ENCODE measurements at regions not wholly inside any gene's neighbourhood (a gene's known extent, or its start where the extent isn't known, plus 50 kb on each side); places are given as distances from the start of the nearest gene placed in this dataset.
"Not testable (repeated sequence)": the region's sequence is repeated elsewhere in the genome, so short reads cannot be mapped to it uniquely, and the experiment has no call there.

DNA sequence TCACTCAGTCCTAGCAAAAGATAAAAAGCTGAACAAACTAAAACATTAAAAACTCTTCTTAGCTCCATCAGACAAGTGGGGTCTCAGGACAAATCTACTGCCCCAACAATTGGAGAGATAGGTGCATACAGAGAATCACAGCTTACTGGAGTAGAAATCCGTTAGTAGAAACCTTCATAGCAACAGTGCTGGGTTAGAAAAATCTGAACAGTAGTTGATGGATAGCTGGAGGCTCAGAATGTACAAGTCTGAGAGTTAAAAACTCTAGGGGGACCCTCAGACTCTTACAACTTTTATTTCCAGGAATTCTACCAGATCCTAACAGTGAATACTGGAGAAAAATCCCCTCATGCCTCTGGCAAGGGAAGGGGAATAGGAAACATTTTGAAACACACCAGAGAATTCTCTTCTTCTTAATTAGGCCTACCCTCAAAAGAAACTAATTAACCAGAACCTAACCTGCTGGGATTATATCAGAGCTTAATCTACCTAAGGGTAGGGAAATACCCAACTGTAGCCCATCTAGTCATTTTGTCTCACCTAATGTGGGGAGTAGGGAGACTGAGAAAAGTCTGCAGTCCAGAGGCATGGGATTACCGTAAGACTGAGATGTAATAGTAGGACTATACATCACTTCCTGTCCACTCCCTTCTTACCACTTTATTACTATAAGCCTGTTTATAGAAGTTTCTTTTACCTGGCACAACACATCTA, 165.0 kb upstream of the CTSO start:
- Mint-ChIP-seq H3K4me3 (no peak overlapping the region), H3K27ac (no peak overlapping the region), H3K4me1 (no peaks in the 10 kb centered on the region), H3K36me3 (ENCODE audit: low read depth) (no peaks in the 10 kb centered on the region), H3K27me3 (no peaks in the 10 kb centered on the region), H3K9me3 (peaks cover 10% of the 10 kb centered on the region)
- ATAC-seq (no peak), DNase-seq (no peak)

DNA sequence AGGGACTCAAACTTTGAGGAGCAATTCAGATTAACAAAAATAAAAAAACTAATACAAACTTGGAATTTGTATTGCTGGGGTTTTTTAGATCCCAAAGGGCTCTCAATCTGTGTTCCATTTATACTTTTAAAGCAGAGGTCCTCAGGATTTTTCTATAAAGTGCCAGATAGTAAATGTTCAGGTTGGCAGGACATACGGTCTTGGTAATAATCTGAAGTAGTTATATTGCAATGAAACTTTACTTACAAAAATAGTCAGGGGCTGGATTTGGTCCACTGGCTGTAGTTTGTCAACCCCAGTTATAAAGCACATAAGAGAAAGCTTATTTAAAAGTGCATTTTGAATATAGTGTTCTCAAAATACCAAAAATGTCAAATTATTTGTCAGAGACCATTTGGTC, 164.1 kb upstream of the CTSO start:
- H3K4me1 Mint-ChIP-seq = no peaks in the 10 kb centered on the region
- ATAC-seq = no peak
- no peak for DNase-seq
- no peak overlapping the region for H3K4me3 Mint-ChIP-seq
- no peaks in the 10 kb centered on the region for H3K36me3 Mint-ChIP-seq (ENCODE audit: low read depth)
- no peak overlapping the region for H3K27ac Mint-ChIP-seq
- H3K9me3 Mint-ChIP-seq = peaks cover 9% of the 10 kb centered on the region
- no peaks in the 10 kb centered on the region for H3K27me3 Mint-ChIP-seq

DNA sequence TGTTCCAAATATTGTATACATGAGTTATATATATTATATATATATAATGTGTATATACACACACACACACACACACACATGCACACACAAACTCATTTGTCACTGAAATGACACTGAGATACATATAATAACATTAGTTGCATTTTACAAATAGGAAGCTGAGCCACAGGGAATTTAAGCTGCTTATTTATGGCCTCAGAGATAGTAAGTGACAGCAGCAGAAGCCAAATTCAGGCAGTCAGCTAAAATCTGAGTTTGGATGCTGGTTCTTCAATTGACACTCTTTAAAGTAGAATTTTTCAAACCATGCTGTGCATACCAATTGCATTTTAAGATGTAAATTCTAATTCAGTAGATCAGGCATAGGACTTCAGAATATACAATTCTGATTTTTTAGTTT, 163.3 kb upstream of the CTSO start:
- no peaks in the 10 kb centered on the region for H3K36me3 Mint-ChIP-seq (ENCODE audit: low read depth)
- no peaks in the 10 kb centered on the region for H3K27me3 Mint-ChIP-seq
- no peak for ATAC-seq
- no peak for DNase-seq
- no peak overlapping the region for H3K27ac Mint-ChIP-seq
- peaks cover 4% of the 10 kb centered on the region for H3K9me3 Mint-ChIP-seq
- H3K4me1 Mint-ChIP-seq = no peaks in the 10 kb centered on the region
- no peak overlapping the region for H3K4me3 Mint-ChIP-seq

DNA sequence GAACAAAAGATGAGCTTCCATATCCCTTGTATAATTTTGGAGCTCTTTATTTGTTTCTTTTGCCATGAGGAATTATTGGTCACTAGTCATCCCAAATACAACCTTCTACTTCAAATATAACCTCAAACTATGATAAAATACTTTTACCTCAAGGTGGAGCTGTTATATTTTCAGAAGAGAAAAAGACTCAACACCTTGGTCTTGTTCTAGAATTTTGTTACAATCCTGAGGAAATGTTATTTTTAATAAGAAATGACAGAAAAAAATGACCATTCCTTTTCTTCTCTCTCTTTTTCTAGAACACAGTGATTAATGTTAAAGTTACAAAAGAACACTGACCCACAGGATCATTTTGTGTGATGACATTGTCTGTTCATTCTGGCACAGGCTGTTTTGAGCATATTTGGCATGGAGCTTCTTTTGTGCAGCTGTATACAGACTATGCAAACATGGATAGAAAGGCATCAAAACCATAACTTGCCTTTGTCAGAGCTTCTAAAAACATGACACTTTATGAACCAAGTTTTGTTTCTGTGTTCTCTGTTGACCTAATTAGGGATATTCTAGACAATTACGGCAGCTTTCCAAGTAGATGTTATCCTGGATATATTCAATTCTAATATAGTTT, 159.6 kb upstream of the CTSO start:
- H3K27me3 Mint-ChIP-seq = no peaks in the 10 kb centered on the region

DNA sequence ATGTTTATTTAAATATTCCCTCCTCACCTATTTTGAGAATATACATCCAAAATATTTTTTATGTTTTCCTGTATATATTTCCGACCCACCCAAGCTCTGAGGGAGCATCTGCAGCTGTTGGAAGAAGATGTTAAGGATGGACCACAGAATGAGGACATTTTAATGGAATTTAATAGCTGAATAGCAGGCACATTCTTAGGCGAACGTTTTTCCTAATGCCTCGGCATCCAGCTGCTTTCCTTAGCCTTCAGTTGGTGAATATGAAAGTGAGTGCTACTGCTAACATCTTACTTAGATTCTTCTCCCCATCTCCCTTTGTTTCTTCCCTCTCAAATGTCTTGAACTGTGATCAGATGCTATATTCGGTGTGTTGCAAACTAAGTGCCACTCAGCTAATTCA, 158.0 kb upstream of the CTSO start:
- DNase-seq = no peak
- no peaks in the 10 kb centered on the region for H3K27me3 Mint-ChIP-seq
- no peak for ATAC-seq
- no peak overlapping the region for H3K4me3 Mint-ChIP-seq
- H3K36me3 Mint-ChIP-seq (ENCODE audit: low read depth) = no peaks in the 10 kb centered on the region
- no peaks in the 10 kb centered on the region for H3K4me1 Mint-ChIP-seq
- H3K9me3 Mint-ChIP-seq = no peaks in the 10 kb centered on the region
- H3K27ac Mint-ChIP-seq = no peak overlapping the region

More for the DNA sequence above, 159.6 kb upstream of the CTSO start:
- H3K4me1 Mint-ChIP-seq = no peaks in the 10 kb centered on the region
- H3K4me3 Mint-ChIP-seq = no peak overlapping the region
- no peak overlapping the region for H3K27ac Mint-ChIP-seq
- DNase-seq (no peak), ATAC-seq (no peak)
- no peaks in the 10 kb centered on the region for H3K36me3 Mint-ChIP-seq (ENCODE audit: low read depth)
- no peaks in the 10 kb centered on the region for H3K9me3 Mint-ChIP-seq

DNA sequence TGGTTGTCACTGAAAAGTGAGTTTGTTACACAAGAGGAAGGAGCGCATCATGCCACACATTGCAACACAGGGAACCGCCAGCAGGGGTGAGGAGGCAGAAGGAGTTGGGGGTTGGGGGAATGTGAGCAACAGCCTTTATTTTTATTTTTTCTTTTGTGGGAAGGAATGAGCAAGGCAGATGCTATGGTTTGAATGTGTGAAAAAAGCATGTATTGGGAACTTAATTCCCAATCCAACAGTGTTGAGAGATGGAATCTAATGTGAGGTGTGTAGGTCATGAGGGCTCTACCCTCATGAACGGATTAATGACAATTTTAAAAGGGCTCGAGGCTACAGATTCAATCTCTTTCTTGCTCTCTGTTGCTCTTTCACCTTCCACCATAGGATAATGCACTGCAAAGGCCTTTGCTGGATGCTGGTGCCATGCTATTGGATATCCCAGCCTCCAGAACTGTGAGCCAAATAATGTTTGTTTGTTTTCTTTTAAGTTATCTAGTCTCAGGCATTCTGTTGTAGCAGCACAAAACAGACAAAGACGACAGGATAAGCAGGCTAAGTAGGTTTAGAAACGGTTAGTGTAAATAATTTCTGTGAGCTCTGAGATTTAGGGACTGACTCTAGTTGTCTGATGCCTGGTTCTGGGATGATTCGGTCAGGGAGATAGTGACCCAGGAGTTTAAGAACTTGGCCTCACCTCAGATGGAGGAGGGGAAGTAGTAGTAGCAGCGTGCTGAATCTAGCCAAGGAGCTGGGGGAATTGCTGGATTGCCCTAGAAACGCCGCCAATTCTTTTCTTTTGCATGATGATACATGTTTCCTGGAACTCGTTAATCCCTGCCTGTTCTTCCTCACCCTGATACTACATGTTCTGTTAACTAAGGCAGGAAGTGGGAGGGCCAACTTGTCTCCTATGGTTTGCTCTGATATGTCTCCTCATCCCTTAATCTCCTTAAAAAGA, 156.6 kb upstream of the CTSO start:
- Mint-ChIP-seq H3K27ac (no peak overlapping the region), H3K4me3 (no peak overlapping the region), H3K9me3 (no peaks in the 10 kb centered on the region), H3K27me3 (no peaks in the 10 kb centered on the region), H3K4me1 (no peaks in the 10 kb centered on the region), H3K36me3 (ENCODE audit: low read depth) (no peaks in the 10 kb centered on the region)
- ATAC-seq = no peak
- no peak for DNase-seq

DNA sequence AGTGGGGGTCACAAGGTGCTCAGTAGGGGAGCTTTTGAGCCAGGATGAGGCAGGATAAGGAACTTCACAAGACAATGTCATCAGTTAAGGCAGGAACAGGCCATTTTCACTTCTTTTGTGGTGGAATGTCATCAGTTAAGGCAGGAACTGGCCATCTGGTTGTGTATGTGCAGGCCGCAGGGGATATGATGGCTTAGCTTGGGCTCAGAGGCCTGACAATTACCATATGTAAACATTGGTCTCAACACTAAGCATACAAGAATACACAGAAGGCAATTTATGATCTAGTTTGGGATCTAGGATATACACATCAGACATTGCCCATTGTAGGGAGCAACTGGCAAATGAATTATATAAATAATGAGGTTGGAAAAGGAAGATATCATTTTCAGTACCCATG, 155.4 kb upstream of the CTSO start:
- not testable (repeated sequence) for H3K36me3 Mint-ChIP-seq (ENCODE audit: low read depth); H3K27me3 Mint-ChIP-seq; ATAC-seq; H3K4me3 Mint-ChIP-seq; H3K9me3 Mint-ChIP-seq; H3K27ac Mint-ChIP-seq; H3K4me1 Mint-ChIP-seq; DNase-seq

DNA sequence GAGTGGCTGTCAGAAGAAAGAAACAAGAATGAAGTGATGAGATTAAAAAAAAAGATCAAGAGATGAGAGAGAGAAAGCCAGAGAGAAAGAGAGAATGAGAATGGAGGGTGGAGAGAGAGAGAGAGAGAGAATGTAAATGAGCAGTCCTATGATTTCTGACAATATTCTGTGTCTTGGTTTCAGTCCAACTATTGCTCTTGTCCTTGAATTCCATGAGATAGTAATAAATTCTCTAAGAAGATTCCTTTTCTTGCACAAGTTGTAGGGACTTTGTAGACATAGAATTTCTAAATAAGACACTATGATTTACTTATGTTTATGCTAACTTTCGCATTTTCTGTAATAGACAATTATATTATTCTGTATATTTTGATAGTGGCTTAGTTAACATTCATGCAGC, 149.6 kb upstream of the CTSO start:
- Mint-ChIP-seq H3K9me3 (no peaks in the 10 kb centered on the region), H3K36me3 (ENCODE audit: low read depth) (no peaks in the 10 kb centered on the region), H3K27me3 (no peaks in the 10 kb centered on the region), H3K4me1 (no peaks in the 10 kb centered on the region), H3K4me3 (no peak overlapping the region), H3K27ac (no peak overlapping the region)
- DNase-seq (no peak), ATAC-seq (no peak)

DNA sequence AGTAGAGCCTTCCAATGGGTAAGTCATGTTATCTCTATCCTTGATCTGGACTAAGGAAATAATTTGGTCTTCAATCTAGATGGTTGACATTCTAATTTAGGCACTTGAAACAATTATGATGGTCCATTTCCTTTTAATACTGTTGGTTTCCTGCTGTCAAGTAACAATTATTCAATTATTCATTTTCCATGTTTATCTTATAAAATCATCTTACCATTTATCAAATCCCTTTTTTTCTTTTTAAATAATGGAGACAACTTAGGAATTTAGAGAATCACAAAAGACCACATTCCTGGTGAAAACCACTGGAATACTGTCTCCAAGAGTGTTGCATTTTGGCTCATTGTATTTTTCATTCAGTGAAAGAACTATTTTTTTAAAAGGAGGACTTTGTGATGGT, 148.7 kb upstream of the CTSO start:
- H3K27me3 Mint-ChIP-seq = no peaks in the 10 kb centered on the region
- no peak for DNase-seq
- H3K4me1 Mint-ChIP-seq = no peaks in the 10 kb centered on the region
- H3K36me3 Mint-ChIP-seq (ENCODE audit: low read depth) = no peaks in the 10 kb centered on the region
- H3K9me3 Mint-ChIP-seq = no peaks in the 10 kb centered on the region
- no peak for ATAC-seq
- H3K4me3 Mint-ChIP-seq = no peak overlapping the region
- H3K27ac Mint-ChIP-seq = no peak overlapping the region

DNA sequence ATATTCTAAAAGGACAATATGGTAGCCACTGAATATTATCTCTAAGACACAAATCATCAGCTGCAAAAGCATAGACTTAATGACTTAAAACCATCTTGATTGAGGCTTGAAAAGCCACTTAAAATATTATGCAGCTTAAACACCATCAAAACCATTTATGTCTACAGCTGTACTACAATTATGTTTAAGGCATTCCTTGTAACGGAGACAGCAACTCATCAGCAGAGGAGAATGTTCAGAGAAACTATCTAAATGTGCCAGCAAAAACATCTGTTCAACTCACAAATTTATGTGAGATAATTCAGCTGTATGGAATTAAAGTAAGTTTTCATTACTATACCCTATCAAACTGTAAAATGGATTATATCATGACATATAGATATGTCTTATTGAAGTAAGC, 147.9 kb upstream of the CTSO start:
- H3K27me3 Mint-ChIP-seq = no peaks in the 10 kb centered on the region
- no peak for ATAC-seq
- H3K27ac Mint-ChIP-seq = no peak overlapping the region
- H3K9me3 Mint-ChIP-seq = peaks cover 4% of the 10 kb centered on the region
- no peaks in the 10 kb centered on the region for H3K4me1 Mint-ChIP-seq
- H3K4me3 Mint-ChIP-seq = no peak overlapping the region
- H3K36me3 Mint-ChIP-seq (ENCODE audit: low read depth) = no peaks in the 10 kb centered on the region
- no peak for DNase-seq

DNA sequence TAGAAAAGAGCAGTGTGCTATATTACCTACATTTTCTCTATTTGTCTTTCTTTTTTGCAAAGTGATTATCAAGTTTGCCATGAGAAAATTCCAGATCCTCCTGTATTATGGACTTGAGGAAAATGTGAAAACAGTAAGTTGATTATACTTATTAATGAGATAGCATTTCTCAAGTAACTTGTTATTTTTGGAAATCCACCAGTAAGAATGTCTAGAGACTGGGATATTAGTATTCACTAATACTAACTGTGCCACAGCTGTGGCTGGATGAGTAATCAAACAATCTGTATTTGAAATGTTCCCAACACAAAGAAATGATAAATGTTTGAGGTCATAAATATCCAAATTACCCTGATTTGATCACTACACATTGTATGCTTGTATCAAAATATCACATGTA, 147.0 kb upstream of the CTSO start:
- peaks cover 4% of the 10 kb centered on the region for H3K9me3 Mint-ChIP-seq
- no peak overlapping the region for H3K4me3 Mint-ChIP-seq
- H3K36me3 Mint-ChIP-seq (ENCODE audit: low read depth) = no peaks in the 10 kb centered on the region
- H3K27me3 Mint-ChIP-seq = no peaks in the 10 kb centered on the region
- H3K27ac Mint-ChIP-seq = no peak overlapping the region
- H3K4me1 Mint-ChIP-seq = no peaks in the 10 kb centered on the region
- ATAC-seq (no peak), DNase-seq (no peak)

DNA sequence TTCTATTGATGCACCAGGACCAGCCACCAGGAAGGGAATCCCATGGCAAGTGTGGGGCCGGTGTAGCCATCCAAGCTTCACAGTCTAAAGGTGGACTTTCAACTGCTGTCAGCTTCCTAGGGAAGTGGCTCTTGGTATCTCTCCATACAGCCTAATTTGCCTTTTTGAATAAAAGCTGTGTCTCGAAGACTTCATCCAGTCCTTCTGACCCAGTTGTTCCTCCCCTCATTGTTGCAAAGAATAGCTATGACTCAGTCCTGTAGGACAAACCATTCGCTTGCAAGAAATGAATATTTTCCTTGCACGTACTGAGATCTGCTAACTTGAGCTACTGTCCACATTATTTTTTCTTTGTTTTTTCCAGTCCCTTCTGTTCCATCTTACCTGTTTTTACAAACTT, 145.1 kb upstream of the CTSO start:
- Mint-ChIP-seq H3K9me3 (peaks cover 4% of the 10 kb centered on the region), H3K36me3 (ENCODE audit: low read depth) (no peaks in the 10 kb centered on the region), H3K4me1 (no peaks in the 10 kb centered on the region), H3K27ac (no peak overlapping the region), H3K4me3 (no peak overlapping the region), H3K27me3 (no peaks in the 10 kb centered on the region)
- DNase-seq (no peak), ATAC-seq (no peak)

DNA sequence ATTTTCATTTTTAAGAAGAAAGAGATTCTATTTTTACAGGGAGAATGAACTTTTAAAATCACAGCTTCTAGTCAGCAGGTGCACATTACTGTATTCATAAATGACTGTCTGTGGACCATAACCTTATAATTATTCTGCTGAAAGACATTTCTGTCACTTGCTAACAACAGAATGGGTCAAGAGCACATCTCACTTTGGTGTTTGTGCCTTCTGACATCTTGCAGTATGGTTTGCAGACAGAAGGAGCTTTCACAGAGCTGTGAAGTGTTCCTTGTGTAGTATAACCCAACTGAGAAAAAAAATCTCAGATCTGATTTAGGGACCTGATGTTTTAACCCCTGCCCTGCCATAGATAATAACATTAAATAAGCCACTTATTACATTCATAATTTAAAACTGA, 131.4 kb upstream of the CTSO start:
- Mint-ChIP-seq H3K4me1 (no peaks in the 10 kb centered on the region), H3K9me3 (peaks cover 3% of the 10 kb centered on the region), H3K4me3 (no peak overlapping the region), H3K27ac (no peak overlapping the region), H3K27me3 (no peaks in the 10 kb centered on the region), H3K36me3 (ENCODE audit: low read depth) (no peaks in the 10 kb centered on the region)
- DNase-seq = no peak
- no peak for ATAC-seq

DNA sequence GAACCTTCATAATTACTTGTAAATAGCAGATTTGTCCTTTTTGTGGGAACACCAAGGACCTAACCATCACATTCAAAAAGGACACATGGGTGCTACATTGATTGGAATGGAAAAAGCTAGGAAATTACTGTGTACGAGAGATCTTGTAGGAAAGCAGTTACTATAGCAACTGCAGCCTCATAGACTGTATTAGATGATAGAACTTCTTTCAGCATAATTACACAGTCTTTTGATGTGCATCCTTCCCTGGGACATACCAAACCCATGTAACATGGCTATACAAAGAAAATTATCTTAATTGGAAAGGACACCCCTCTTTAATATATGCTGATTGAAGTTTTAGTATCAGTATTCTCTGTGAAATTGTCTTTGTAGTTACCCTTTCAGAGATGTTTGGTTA, 130.7 kb upstream of the CTSO start:
- H3K27me3 Mint-ChIP-seq = no peaks in the 10 kb centered on the region
- H3K4me3 Mint-ChIP-seq = no peak overlapping the region
- DNase-seq = no peak
- H3K27ac Mint-ChIP-seq = no peak overlapping the region
- ATAC-seq = no peak
- no peaks in the 10 kb centered on the region for H3K4me1 Mint-ChIP-seq
- H3K36me3 Mint-ChIP-seq (ENCODE audit: low read depth) = no peaks in the 10 kb centered on the region
- H3K9me3 Mint-ChIP-seq = peaks cover 3% of the 10 kb centered on the region

DNA sequence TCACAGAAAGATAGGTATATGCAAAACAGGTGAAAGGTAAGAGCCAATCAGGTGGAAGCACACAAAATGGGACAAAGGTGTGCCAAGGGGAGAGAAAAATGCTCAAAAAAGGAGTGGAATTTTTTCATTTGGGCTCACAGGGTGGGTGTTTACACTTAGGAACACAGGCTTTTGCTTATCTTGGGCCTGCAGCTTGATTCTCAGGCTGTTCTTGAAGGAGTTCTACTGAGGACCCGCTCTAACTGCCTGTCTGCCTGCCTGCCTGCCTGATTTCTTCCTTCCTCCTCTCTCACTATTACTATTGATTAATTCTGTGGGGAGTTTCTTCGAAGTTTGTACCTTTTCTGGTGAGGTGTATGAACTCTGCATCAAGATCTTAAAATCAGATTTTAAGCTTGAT, 120.3 kb upstream of the CTSO start:
- no peaks in the 10 kb centered on the region for H3K36me3 Mint-ChIP-seq (ENCODE audit: low read depth)
- ATAC-seq (no peak), DNase-seq (no peak)
- no peak overlapping the region for H3K27ac Mint-ChIP-seq
- no peaks in the 10 kb centered on the region for H3K4me1 Mint-ChIP-seq
- H3K9me3 Mint-ChIP-seq = no peaks in the 10 kb centered on the region
- H3K4me3 Mint-ChIP-seq = no peak overlapping the region
- no peaks in the 10 kb centered on the region for H3K27me3 Mint-ChIP-seq

Data from activated naive CD8-positive, alpha-beta T cell treated with anti-CD3 and anti-CD28 coated beads, Interleukin-2, amount 50 U/mL, for 24 hours (primary cell).